ENCODE measurements at regions not wholly inside any gene's neighbourhood (a gene's known extent, or its start where the extent isn't known, plus 50 kb on each side); places are given as distances from the start of the nearest gene placed in this dataset.
"Not testable (repeated sequence)": the region's sequence is repeated elsewhere in the genome, so short reads cannot be mapped to it uniquely, and the experiment has no call there.

GRCh38 chr11:129631201-129631600 is 184.4 kb upstream of the TMEM45B start:
- DNase-seq (ENCODE audit: low read depth in 3 of 3, low spot score in 1 of 3) = no peak

GRCh38 chr11:129636926-129637325 is 178.7 kb upstream of the TMEM45B start:
- no peak for DNase-seq (ENCODE audit: low read depth in 3 of 3, low spot score in 1 of 3)

- DNase-seq (ENCODE audit: low read depth in 3 of 3, low spot score in 1 of 3) = no peak
These were observed 178.2 kb upstream of the TMEM45B start for GRCh38 chr11:129637473-129637872.

GRCh38 chr11:129637983-129638776 is 177.5 kb upstream of the TMEM45B start:
- no peak for DNase-seq (ENCODE audit: low read depth in 3 of 3, low spot score in 1 of 3)

- no peak for DNase-seq (ENCODE audit: low read depth in 3 of 3, low spot score in 1 of 3)
These were observed 176.3 kb upstream of the TMEM45B start for GRCh38 chr11:129639300-129639699.

- DNase-seq (ENCODE audit: low read depth in 3 of 3, low spot score in 1 of 3) = no peak
These were observed 175.0 kb upstream of the TMEM45B start for GRCh38 chr11:129640671-129641070.

- DNase-seq (ENCODE audit: low read depth in 3 of 3, low spot score in 1 of 3) = no peak
These were observed 172.5 kb upstream of the TMEM45B start for GRCh38 chr11:129643031-129643721.

- DNase-seq (ENCODE audit: low read depth in 3 of 3, low spot score in 1 of 3) = no peak
These were observed 171.3 kb upstream of the TMEM45B start for GRCh38 chr11:129644326-129644725.

- DNase-seq (ENCODE audit: low read depth in 3 of 3, low spot score in 1 of 3) = no peak
These were observed 169.7 kb upstream of the TMEM45B start for GRCh38 chr11:129645943-129646342.

- not testable (repeated sequence) for DNase-seq (ENCODE audit: low read depth in 3 of 3, low spot score in 1 of 3)
These were observed 165.6 kb upstream of the TMEM45B start for GRCh38 chr11:129650044-129650443.

- no peak for DNase-seq (ENCODE audit: low read depth in 3 of 3, low spot score in 1 of 3)
These were observed 162.8 kb upstream of the TMEM45B start for GRCh38 chr11:129652835-129653234.

GRCh38 chr11:129655247-129655832 is 160.3 kb upstream of the TMEM45B start:
- no peak for DNase-seq (ENCODE audit: low read depth in 3 of 3, low spot score in 1 of 3)

- no peak for DNase-seq (ENCODE audit: low read depth in 3 of 3, low spot score in 1 of 3)
These were observed 157.7 kb upstream of the TMEM45B start for GRCh38 chr11:129657866-129658525.

- DNase-seq (ENCODE audit: low read depth in 3 of 3, low spot score in 1 of 3) = no peak
These were observed 157.2 kb upstream of the TMEM45B start for GRCh38 chr11:129658526-129658867.

GRCh38 chr11:129680907-129681306 is 134.7 kb upstream of the TMEM45B start:
- DNase-seq (ENCODE audit: low read depth in 3 of 3, low spot score in 1 of 3) = no peak

GRCh38 chr11:129681344-129682114 is 134.1 kb upstream of the TMEM45B start:
- DNase-seq (ENCODE audit: low read depth in 3 of 3, low spot score in 1 of 3) = no peak

- no peak for DNase-seq (ENCODE audit: low read depth in 3 of 3, low spot score in 1 of 3)
These were observed 129.4 kb upstream of the TMEM45B start for GRCh38 chr11:129686269-129686668.

- DNase-seq (ENCODE audit: low read depth in 3 of 3, low spot score in 1 of 3) = no peak
These were observed 124.5 kb upstream of the TMEM45B start for GRCh38 chr11:129691142-129691541.

GRCh38 chr11:129694538-129694937 is 121.1 kb upstream of the TMEM45B start:
- DNase-seq (ENCODE audit: low read depth in 3 of 3, low spot score in 1 of 3) = no peak

- DNase-seq (ENCODE audit: low read depth in 3 of 3, low spot score in 1 of 3) = no peak
These were observed 120.7 kb upstream of the TMEM45B start for GRCh38 chr11:129694966-129695365.

Measured in stimulated activated CD4-positive, alpha-beta T cell treated with anti-CD3 and anti-CD28 coated beads, TNF-alpha, amount 100 ng/mL, for 1 hour (primary cell).